WTC11 (cell line): ENCODE measurements at regions not wholly inside any gene's neighbourhood (a gene's known extent, or its start where the extent isn't known, plus 50 kb on each side); places are given as distances from the start of the nearest gene placed in this dataset.

Source experiments
- CREM ChIP-seq: sonication (generic); formaldehyde crosslinking; IDR thresholded peaks from 2 replicates; pipeline ENCODE4 v1.8.1; 2022; ENCODE audit warnings: mild to moderate bottlenecking, missing genetic modification reagents, moderate library complexity
- FOXP1 ChIP-seq: sonication (generic); formaldehyde crosslinking; IDR thresholded peaks from 2 replicates; pipeline ENCODE4 v1.8.0; 2022; ENCODE audit warnings: missing genetic modification reagents, mild to moderate bottlenecking, moderate library complexity, borderline replicate concordance
- GRHL2 ChIP-seq: fragments of 250-450 bp; sonication (Bioruptor Pico); IDR thresholded peaks from 2 replicates; pipeline ENCODE4 v1.8.0; 2022; ENCODE audit warnings: mild to moderate bottlenecking, moderate library complexity; ENCODE audit not compliant: insufficient replicate concordance, severe bottlenecking
- NR2C2 ChIP-seq: sonication (generic); formaldehyde crosslinking; IDR thresholded peaks from 2 replicates; pipeline ENCODE4 v1.8.0; 2022; ENCODE audit warnings: mild to moderate bottlenecking, missing genetic modification reagents
- NR3C1 ChIP-seq: sonication (generic); formaldehyde crosslinking; conservative IDR thresholded peaks from 2 replicates; pipeline ENCODE4 v1.8.1; 2023; ENCODE audit warnings: low read depth, mild to moderate bottlenecking, missing genetic modification reagents
- TF ChIP-seq, protein P1 (sequence below): fragments of 200-600 bp; IDR thresholded peaks from 2 replicates; pipeline ENCODE4 v1.8.0; 2022; ENCODE audit warnings: antibody characterized with exemption
- TF ChIP-seq, protein P2 (sequence below): sonication (generic); formaldehyde crosslinking; IDR thresholded peaks from 2 replicates; pipeline ENCODE4 v1.8.0; 2022; ENCODE audit warnings: mild to moderate bottlenecking, missing genetic modification reagents

DNA sequence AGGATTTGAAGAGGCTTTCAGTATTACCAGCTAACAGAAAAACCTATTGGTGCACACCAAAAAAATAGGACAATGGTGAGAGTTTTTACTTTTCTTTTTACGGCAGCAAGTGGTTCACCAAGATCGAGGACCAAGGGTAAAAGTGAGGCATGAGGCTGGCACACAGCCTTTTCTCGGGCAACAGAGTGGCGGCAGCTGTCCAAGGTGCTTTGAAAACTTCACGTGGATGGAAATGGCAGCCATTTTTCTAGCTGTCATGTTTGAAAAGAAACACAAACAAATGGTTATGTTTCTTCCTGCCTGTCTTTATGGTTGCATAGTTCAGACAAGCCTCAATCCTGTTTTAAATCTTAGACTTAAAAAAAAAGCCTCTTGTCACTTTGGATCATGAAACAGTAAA is 812.5 kb upstream of the CHAC2 start:
- TF ChIP-seq NR3C1 (CRISPR knock-in tag) (no peak), FOXP1 (no peak), CREM (CRISPR knock-in tag) (no peak), GRHL2 (CRISPR knock-in tag) (no peak), NR2C2 (CRISPR knock-in tag) (no peak)
- TF ChIP-seq, protein P1, sequence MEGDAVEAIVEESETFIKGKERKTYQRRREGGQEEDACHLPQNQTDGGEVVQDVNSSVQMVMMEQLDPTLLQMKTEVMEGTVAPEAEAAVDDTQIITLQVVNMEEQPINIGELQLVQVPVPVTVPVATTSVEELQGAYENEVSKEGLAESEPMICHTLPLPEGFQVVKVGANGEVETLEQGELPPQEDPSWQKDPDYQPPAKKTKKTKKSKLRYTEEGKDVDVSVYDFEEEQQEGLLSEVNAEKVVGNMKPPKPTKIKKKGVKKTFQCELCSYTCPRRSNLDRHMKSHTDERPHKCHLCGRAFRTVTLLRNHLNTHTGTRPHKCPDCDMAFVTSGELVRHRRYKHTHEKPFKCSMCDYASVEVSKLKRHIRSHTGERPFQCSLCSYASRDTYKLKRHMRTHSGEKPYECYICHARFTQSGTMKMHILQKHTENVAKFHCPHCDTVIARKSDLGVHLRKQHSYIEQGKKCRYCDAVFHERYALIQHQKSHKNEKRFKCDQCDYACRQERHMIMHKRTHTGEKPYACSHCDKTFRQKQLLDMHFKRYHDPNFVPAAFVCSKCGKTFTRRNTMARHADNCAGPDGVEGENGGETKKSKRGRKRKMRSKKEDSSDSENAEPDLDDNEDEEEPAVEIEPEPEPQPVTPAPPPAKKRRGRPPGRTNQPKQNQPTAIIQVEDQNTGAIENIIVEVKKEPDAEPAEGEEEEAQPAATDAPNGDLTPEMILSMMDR: no peak
- TF ChIP-seq, protein P2, sequence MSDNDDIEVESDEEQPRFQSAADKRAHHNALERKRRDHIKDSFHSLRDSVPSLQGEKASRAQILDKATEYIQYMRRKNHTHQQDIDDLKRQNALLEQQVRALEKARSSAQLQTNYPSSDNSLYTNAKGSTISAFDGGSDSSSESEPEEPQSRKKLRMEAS (CRISPR knock-in tag): no peak
